ENCODE measurements at regions not wholly inside any gene's neighbourhood (a gene's known extent, or its start where the extent isn't known, plus 50 kb on each side); places are given as distances from the start of the nearest gene placed in this dataset.
"Not testable (repeated sequence)": the region's sequence is repeated elsewhere in the genome, so short reads cannot be mapped to it uniquely, and the experiment has no call there.

GRCh38 chr5:116989995-116990394 lies 415.4 kb upstream of the SEMA6A start:
- DNase-seq: peak; percentile 54

- DNase-seq: no peak
Measured at GRCh38 chr5:116982035-116982434, 407.4 kb upstream of the SEMA6A start.

- no peak for DNase-seq
Measured at GRCh38 chr5:116980581-116980980, 406.0 kb upstream of the SEMA6A start.

- DNase-seq: no peak
Measured at GRCh38 chr5:116976767-116977166, 402.1 kb upstream of the SEMA6A start.

GRCh38 chr5:116971131-116971530 lies 396.5 kb upstream of the SEMA6A start:
- no peak for DNase-seq

- DNase-seq: no peak
Measured at GRCh38 chr5:116970318-116970717, 395.7 kb upstream of the SEMA6A start.

GRCh38 chr5:116964438-116964837 lies 389.8 kb upstream of the SEMA6A start:
- DNase-seq: no peak

- DNase-seq: no peak
Measured at GRCh38 chr5:116961021-116961420, 386.4 kb upstream of the SEMA6A start.

- no peak for DNase-seq
Measured at GRCh38 chr5:116959843-116960242, 385.2 kb upstream of the SEMA6A start.

- no peak for DNase-seq
Measured at GRCh38 chr5:116953251-116953930, 378.8 kb upstream of the SEMA6A start.

GRCh38 chr5:116951219-116951618 lies 376.6 kb upstream of the SEMA6A start:
- DNase-seq: no peak

- no peak for DNase-seq
Measured at GRCh38 chr5:116947691-116948528, 373.3 kb upstream of the SEMA6A start.

- not testable (repeated sequence) for DNase-seq
Measured at GRCh38 chr5:116945613-116946382, 371.2 kb upstream of the SEMA6A start.

GRCh38 chr5:116944183-116944582 lies 369.6 kb upstream of the SEMA6A start:
- DNase-seq: no peak

- no peak for DNase-seq
Measured at GRCh38 chr5:116942622-116943021, 368.0 kb upstream of the SEMA6A start.

GRCh38 chr5:116939641-116940040 lies 365.0 kb upstream of the SEMA6A start:
- peak; percentile 36 for DNase-seq

- DNase-seq: peak; percentile 43
Measured at GRCh38 chr5:116938488-116938887, 363.9 kb upstream of the SEMA6A start.

GRCh38 chr5:116935561-116936162 lies 361.0 kb upstream of the SEMA6A start:
- DNase-seq: no peak

- no peak for DNase-seq
Measured at GRCh38 chr5:116930616-116931015, 356.0 kb upstream of the SEMA6A start.

GRCh38 chr5:116923344-116923743 lies 348.7 kb upstream of the SEMA6A start:
- DNase-seq: no peak

GRCh38 chr5:116922532-116922931 lies 347.9 kb upstream of the SEMA6A start:
- no peak for DNase-seq

- no peak for DNase-seq
Measured at GRCh38 chr5:116914869-116915504, 340.4 kb upstream of the SEMA6A start.

GRCh38 chr5:116912221-116912620 lies 337.6 kb upstream of the SEMA6A start:
- no peak for DNase-seq

All from left hindlimb (tissue), 1 donor.